Cardiac fibroblast (primary cell): ENCODE measurements at regions not wholly inside any gene's neighbourhood (a gene's known extent, or its start where the extent isn't known, plus 50 kb on each side); places are given as distances from the start of the nearest gene placed in this dataset.

ENCODE experiments used
- DNase-seq, 2 donors: peaks; one replicate each; pipeline versions ENCODE4 v3.0.0 to v3.0.0-alpha.2; 2010; ENCODE audit warnings: low read depth in 2 of 2
- H3K4me3 ChIP-seq, 2 donors: replicated peaks in 1 of 2; 1 replicate in 1 of 2; 2 replicates in 1 of 2; pipeline ENCODE4 v1.5.1; 2011; ENCODE audit warnings: low read depth in 2 of 2, low read length in 2 of 2, mild to moderate bottlenecking in 2 of 2, moderate library complexity in 1 of 2
- CTCF ChIP-seq: IDR thresholded peaks from one replicate; pipeline ENCODE4 v1.5.1; 2011; ENCODE audit warnings: low read depth, mild to moderate bottlenecking, low read length, inconsistent platforms

GRCh38 chr9:13410566-13411031, 131.1 kb upstream of the MPDZ start:
- peak; percentile 38 to 61 for DNase-seq
- TF ChIP-seq CTCF: no peak
- H3K4me3 ChIP-seq: no peak overlapping the region

- no peak for DNase-seq
- H3K4me3 ChIP-seq: no peak overlapping the region
- TF ChIP-seq CTCF: no peak
Observed at GRCh38 chr9:13397661-13398060, 118.2 kb upstream of the MPDZ start.

GRCh38 chr9:13397220-13397619, 117.7 kb upstream of the MPDZ start:
- no peak overlapping the region for H3K4me3 ChIP-seq
- no peak for TF ChIP-seq CTCF
- no peak for DNase-seq

- H3K4me3 ChIP-seq: no peak overlapping the region
- no peak for DNase-seq
- no peak for TF ChIP-seq CTCF
Observed at GRCh38 chr9:13396418-13396817, 116.9 kb upstream of the MPDZ start.

GRCh38 chr9:13395156-13395555, 115.7 kb upstream of the MPDZ start:
- no peak overlapping the region for H3K4me3 ChIP-seq
- DNase-seq: peak; percentile 36 to 71
- no peak for TF ChIP-seq CTCF

GRCh38 chr9:13388157-13388556, 108.7 kb upstream of the MPDZ start:
- H3K4me3 ChIP-seq: no peak overlapping the region
- DNase-seq: peak; percentile 81 to 87
- TF ChIP-seq CTCF: no peak

- DNase-seq: peak in 1 of 2 donors; percentile 48
- TF ChIP-seq CTCF: no peak
- no peak overlapping the region for H3K4me3 ChIP-seq
Observed at GRCh38 chr9:13387734-13388067, 108.2 kb upstream of the MPDZ start.
